SK-N-SH treated with all-trans-retinoic acid at 6 μM for 48 hours (cell line): ENCODE measurements at regions not wholly inside any gene's neighbourhood (a gene's known extent, or its start where the extent isn't known, plus 50 kb on each side); places are given as distances from the start of the nearest gene placed in this dataset.

Source experiments
- ZC3H10 ChIP-seq: fragments of 250-450 bp; sonication (Bioruptor Pico); IDR thresholded peaks from 2 replicates; pipeline ENCODE4 v1.5.1; 2021; ENCODE audit warnings: mild to moderate bottlenecking, moderate library complexity
- ZFP3 ChIP-seq: fragments of 250-450 bp; sonication (Bioruptor Pico); IDR thresholded peaks from 2 replicates; pipeline ENCODE4 v1.5.0; 2020; ENCODE audit warnings: mild to moderate bottlenecking, moderate library complexity
- ZFP30 ChIP-seq: fragments of 450-650 bp; formaldehyde crosslinking; IDR thresholded peaks from 2 replicates; pipeline ENCODE4 v1.5.0; 2022; ENCODE audit warnings: mild to moderate bottlenecking, moderate library complexity
- TF ChIP-seq, protein P1 (sequence below): fragments of 250-450 bp; sonication (Bioruptor Pico); IDR thresholded peaks from 2 replicates; pipeline ENCODE4 v1.8.0; 2020; ENCODE audit warnings: mild to moderate bottlenecking, moderate library complexity, borderline replicate concordance
- TF ChIP-seq, protein P2 (sequence below): fragments of 250-450 bp; sonication (Bioruptor Pico); IDR thresholded peaks from 2 replicates; pipeline ENCODE4 v1.8.0; 2021; ENCODE audit warnings: low read depth, mild to moderate bottlenecking, moderate library complexity, borderline replicate concordance

DNA sequence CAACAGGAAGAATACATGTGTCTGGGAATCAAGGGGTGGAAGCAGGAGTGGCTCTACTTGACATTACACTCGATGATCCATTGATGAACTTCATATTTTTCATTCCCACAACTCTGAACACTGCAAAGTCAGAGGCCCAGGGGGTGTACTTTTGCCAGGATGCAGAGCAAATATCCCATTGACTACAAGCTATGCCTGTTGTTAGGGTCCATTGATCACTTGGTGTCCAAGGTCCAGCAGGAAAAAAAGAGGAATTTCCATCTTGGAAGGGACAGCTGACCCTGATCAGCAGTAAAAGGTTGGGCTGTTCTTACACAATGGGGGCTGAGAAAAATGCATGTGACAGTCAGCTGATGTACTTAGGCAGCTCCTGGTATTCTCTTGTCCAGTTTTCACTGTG, 118.5 kb upstream of the MAP1B start:
- TF ChIP-seq ZFP30 (CRISPR knock-in tag) (no peak), ZFP3 (CRISPR knock-in tag) (no peak), ZC3H10 (CRISPR knock-in tag) (no peak)
- TF ChIP-seq, protein P1, sequence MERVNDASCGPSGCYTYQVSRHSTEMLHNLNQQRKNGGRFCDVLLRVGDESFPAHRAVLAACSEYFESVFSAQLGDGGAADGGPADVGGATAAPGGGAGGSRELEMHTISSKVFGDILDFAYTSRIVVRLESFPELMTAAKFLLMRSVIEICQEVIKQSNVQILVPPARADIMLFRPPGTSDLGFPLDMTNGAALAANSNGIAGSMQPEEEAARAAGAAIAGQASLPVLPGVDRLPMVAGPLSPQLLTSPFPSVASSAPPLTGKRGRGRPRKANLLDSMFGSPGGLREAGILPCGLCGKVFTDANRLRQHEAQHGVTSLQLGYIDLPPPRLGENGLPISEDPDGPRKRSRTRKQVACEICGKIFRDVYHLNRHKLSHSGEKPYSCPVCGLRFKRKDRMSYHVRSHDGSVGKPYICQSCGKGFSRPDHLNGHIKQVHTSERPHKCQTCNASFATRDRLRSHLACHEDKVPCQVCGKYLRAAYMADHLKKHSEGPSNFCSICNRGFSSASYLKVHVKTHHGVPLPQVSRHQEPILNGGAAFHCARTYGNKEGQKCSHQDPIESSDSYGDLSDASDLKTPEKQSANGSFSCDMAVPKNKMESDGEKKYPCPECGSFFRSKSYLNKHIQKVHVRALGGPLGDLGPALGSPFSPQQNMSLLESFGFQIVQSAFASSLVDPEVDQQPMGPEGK (CRISPR knock-in tag) = no peak
- TF ChIP-seq, protein P2, sequence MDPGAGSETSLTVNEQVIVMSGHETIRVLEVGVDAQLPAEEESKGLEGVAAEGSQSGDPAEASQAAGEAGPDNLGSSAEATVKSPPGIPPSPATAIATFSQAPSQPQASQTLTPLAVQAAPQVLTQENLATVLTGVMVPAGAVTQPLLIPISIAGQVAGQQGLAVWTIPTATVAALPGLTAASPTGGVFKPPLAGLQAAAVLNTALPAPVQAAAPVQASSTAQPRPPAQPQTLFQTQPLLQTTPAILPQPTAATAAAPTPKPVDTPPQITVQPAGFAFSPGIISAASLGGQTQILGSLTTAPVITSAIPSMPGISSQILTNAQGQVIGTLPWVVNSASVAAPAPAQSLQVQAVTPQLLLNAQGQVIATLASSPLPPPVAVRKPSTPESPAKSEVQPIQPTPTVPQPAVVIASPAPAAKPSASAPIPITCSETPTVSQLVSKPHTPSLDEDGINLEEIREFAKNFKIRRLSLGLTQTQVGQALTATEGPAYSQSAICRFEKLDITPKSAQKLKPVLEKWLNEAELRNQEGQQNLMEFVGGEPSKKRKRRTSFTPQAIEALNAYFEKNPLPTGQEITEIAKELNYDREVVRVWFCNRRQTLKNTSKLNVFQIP (CRISPR knock-in tag) = no peak
